ENCODE measurements at regions not wholly inside any gene's neighbourhood (a gene's known extent, or its start where the extent isn't known, plus 50 kb on each side); places are given as distances from the start of the nearest gene placed in this dataset.

DNA sequence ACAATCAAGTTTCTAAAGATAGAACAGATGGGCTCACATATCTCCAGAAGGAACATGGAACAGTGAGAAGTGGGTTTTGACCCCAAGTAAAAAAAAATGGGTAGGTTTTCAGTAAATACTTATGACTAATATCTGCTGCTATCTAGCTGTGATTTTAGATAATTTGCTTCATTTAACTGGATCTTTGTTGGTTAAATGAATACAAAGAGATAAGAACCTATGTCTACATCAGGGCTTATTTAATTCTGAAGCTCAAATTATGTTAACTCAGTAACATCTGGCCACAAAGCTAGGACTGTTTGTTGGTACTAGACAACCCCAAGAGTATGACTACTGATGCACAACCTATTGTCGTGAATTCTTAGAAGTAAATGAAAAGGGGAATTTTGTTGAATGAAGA, 144.4 kb upstream of the SESN3 start:
- DNase-seq: no peak

- no peak for DNase-seq
Observed at GRCh38 chr11:95374105-95374504, 143.1 kb upstream of the SESN3 start.

- no peak for DNase-seq
Observed at GRCh38 chr11:95373241-95373640, 142.2 kb upstream of the SESN3 start.

DNA sequence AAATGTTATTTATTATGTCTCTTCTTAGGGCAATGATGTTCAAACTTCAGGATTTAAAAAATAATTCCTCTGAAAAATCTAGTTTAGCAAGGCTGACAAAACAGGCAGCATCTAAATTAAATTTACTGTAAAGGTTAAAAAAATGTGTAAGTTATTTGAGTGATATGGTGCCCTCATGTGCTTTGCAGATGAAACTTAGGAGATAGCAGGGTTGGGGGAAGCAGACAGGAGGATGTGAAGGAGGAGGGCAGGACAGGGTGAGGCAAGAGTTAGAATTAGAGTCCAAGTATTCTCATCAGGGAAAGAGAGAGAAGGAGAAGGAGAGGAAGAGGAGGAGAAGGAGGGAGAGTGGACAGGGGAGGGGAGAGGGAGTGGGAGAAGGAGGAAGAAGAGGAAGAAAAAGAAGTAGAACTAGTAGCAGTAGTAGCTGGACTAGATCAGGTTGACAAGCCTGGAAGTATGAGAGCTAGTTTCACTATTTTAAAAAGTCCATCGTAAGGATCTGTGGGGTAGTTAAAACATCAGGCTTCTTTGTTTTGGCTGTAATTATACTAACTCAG, 141.2 kb upstream of the SESN3 start:
- no peak for DNase-seq

- no peak for DNase-seq
Observed at GRCh38 chr11:95371153-95371552, 140.2 kb upstream of the SESN3 start.

GRCh38 chr11:95367726-95368125, 136.7 kb upstream of the SESN3 start:
- no peak for DNase-seq

- no peak for DNase-seq
Observed at GRCh38 chr11:95365348-95365747, 134.3 kb upstream of the SESN3 start.

DNA sequence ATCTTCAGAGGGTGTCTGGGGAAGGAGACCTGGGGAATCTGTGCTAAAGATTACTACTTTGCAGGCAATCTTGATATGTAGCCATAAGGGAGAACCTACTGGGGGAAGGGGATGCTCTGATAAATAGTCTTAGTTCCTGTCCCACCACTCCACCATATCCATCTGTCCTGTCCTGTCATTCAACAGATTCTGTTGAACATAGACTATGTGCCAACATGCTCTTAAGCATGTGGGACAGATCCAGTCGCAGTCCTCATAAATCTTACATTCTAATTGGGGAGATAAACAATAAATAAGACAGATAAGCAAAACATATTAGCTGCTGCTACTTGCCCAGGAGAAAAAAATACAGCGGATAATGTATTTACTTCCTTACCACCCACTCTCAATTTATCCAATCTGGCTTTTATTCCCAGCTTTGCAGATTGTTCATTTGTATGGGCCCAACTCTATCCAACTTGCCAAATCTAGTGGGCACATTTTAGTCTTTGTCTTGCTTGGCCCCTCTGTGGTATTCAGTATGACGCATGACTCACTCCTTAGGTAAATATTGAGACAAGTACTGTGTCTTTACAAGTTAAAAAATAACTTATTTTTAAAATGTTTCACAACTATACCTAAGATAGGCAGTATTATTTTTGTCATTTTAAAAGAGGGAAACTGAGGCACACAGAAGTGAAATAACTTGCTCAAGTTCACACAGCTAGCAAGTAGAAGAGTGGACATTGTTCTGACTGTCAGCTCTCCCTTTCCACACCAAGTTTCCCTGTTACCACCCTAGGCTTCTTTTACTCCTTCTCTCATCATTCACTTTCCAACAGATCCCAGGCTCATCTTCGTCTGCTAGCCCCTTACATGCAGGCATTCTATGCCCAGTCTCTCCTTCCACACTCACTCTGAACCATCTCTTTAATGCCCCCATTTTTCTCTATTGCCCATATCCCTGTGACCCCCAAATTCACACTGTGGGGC, 133.6 kb upstream of the SESN3 start:
- no peak for DNase-seq

- DNase-seq: no peak
Observed at GRCh38 chr11:95363708-95364107, 132.7 kb upstream of the SESN3 start.

DNA sequence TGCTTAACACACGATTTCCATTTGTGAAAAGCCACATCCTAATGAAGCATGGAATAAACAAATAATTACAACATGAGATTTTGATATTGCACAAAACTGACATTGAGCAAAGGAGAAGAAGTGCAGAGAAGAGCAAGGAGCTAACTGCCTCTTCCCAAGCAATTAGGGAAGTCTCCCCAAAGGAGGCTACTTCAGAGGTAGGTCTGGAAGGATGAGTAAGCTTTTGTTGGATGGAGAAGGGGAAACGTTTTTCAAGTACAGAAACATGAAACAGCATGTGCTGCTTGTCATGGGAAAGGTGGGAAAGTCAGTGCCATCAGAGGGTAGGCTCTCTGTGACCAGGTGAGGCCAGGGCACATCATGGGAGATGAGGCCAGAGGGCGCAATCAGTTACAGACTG, 132.2 kb upstream of the SESN3 start:
- no peak for DNase-seq

GRCh38 chr11:95361180-95361579, 130.2 kb upstream of the SESN3 start:
- DNase-seq: no peak

GRCh38 chr11:95360377-95361075, 129.5 kb upstream of the SESN3 start:
- DNase-seq: no peak

- no peak for DNase-seq
Observed at GRCh38 chr11:95359756-95360155, 128.8 kb upstream of the SESN3 start.

DNA sequence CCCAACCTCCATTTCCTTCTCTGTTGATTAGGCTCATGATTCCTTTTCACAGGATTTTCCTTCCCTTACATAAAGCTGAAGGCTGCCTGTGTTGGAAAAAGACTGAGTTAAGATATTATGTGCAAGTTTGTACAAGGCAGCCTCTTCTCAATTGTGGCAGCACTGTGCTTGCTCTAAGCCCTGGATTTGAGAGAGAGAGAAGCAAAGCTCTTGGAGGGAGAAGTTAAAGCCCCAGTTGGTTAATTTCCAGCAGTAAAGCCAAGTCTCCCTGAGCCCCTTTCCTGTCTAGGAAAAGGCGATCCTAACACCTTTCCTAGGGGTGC, 128.3 kb upstream of the SESN3 start:
- no peak for DNase-seq

GRCh38 chr11:95358511-95359340, 127.7 kb upstream of the SESN3 start:
- no peak for DNase-seq

- DNase-seq: no peak
Observed at GRCh38 chr11:95354304-95354703, 123.3 kb upstream of the SESN3 start.

- DNase-seq: no peak
Observed at GRCh38 chr11:95353706-95354105, 122.7 kb upstream of the SESN3 start.

- no peak for DNase-seq
Observed at GRCh38 chr11:95352733-95353346, 121.8 kb upstream of the SESN3 start.

GRCh38 chr11:95349345-95349942, 118.4 kb upstream of the SESN3 start:
- DNase-seq: no peak

GRCh38 chr11:95346265-95346664, 115.3 kb upstream of the SESN3 start:
- no peak for DNase-seq

- DNase-seq: no peak
Observed at GRCh38 chr11:95345651-95346050, 114.6 kb upstream of the SESN3 start.

GRCh38 chr11:95344932-95345642, 114.1 kb upstream of the SESN3 start:
- DNase-seq: no peak
